Erythroblast (primary cell): ENCODE measurements at regions not wholly inside any gene's neighbourhood (a gene's known extent, or its start where the extent isn't known, plus 50 kb on each side); places are given as distances from the start of the nearest gene placed in this dataset.

ENCODE experiments used
- GATA1 ChIP-seq: IDR thresholded peaks from 2 replicates; pipeline ENCODE4 v1.6.1; 2011; ENCODE audit warnings: low read depth, mild to moderate bottlenecking, control low read depth, low read length, moderate library complexity
- POLR2A ChIP-seq: IDR thresholded peaks from 2 replicates; pipeline ENCODE4 v1.6.1; 2011; ENCODE audit warnings: mild to moderate bottlenecking, low read length

- no peak for TF ChIP-seq POLR2A
- no peak for TF ChIP-seq GATA1
Measured at GRCh38 chr1:239874831-239875230, 216.9 kb upstream of the FMN2 start.
